Activated CD4-positive, alpha-beta memory T cell treated with anti-CD3 and anti-CD28 coated beads for 36 hours (primary cell): ENCODE measurements at regions not wholly inside any gene's neighbourhood (a gene's known extent, or its start where the extent isn't known, plus 50 kb on each side); places are given as distances from the start of the nearest gene placed in this dataset.
"Not testable (repeated sequence)": the region's sequence is repeated elsewhere in the genome, so short reads cannot be mapped to it uniquely, and the experiment has no call there.

Experiments used
- CTCF ChIA-PET: fragments of 350-600 bp; sonication (Branson Sonifier 250); formaldehyde crosslinking; loops from one replicate; lab custom pipeline; 2021; ENCODE audit warnings: antibody characterized with exemption, inconsistent platforms; lab: Charles Lee
- POLR2A ChIA-PET: fragments of 350-600 bp; sonication (Branson Sonifier 250); formaldehyde crosslinking; loops from one replicate; lab custom pipeline; 2021; ENCODE audit warnings: antibody characterized with exemption; lab: Charles Lee
- DNase-seq: peaks from one replicate; pipeline ENCODE4 v3.0.0-alpha.2; 2020
- H3K27ac Mint-ChIP-seq: one replicate; pipeline ENCODE4 v1.8.0; 2021; ENCODE audit warnings: mixed read lengths
- H3K27me3 Mint-ChIP-seq: one replicate; pipeline ENCODE4 v1.8.0; 2021; ENCODE audit warnings: mixed read lengths
- H3K36me3 Mint-ChIP-seq: one replicate; pipeline ENCODE4 v1.8.0; 2021; ENCODE audit warnings: mixed read lengths
- H3K4me1 Mint-ChIP-seq: one replicate; pipeline ENCODE4 v1.8.0; 2021; ENCODE audit warnings: low read depth, mixed read lengths
- H3K4me3 Mint-ChIP-seq: one replicate; pipeline ENCODE4 v1.8.0; 2021; ENCODE audit warnings: mild to moderate bottlenecking, mixed read lengths
- H3K9me3 Mint-ChIP-seq: one replicate; pipeline ENCODE4 v1.8.0; 2021; ENCODE audit warnings: mixed read lengths
- intact Hi-C: fragments of 100-400 bp; cut with micrococcal nuclease; formaldehyde crosslinking; loops from one replicate; pipeline ENCODE4 v1.15.1; 2023

DNA sequence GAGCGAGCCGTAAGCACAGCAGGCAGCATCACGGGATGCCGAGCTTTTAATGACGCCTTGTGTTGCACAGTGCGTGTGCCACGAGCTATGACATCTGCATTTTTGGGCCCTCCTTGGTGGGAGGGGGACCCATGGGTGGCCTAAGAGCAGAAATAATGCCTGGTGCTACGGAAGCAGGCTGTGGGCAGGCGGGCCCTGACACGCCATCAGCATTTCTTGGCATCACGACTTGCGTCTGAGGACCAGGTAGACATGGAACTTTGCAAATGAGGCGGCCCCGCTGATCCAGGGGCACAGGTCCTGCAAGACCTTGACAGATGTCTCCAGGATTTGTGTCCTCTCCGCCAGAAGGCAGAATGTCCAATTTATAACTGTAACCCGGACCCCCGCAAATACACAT, 117.8 kb upstream of the RNF32 start:
- Mint-ChIP-seq H3K4me3 (no peak overlapping the region), H3K4me1 (no peaks in the 10 kb centered on the region), H3K27me3 (peaks cover 1% of the 10 kb centered on the region), H3K9me3 (no peaks in the 10 kb centered on the region), H3K36me3 (no peaks in the 10 kb centered on the region), H3K27ac (no peak overlapping the region)
- ChIA-PET POLR2A (no interaction called here), CTCF (no interaction called here)
- intact Hi-C loops: no loop called here
- DNase-seq: no peak

DNA sequence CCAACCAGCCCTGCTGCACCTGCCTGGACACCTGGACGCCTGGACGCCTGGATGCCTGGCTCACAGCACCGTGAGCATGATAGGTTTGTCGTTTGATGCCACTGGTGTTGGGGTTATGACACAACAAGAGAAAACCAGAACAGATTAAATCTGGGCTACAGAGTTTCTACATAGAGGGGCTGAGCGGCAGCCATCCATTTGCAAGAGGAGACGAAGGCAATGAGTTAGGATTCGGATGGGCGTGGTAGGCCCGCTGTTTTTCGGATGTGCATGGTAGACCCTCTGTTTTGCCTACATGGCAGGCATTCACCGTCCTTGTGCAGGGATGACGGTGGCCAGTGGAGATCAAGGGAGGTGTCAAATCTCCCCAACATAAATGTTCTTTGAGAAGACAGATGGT, 121.5 kb upstream of the RNF32 start:
- intact Hi-C loops: no loop called here
- H3K4me3 Mint-ChIP-seq: no peak overlapping the region

DNA sequence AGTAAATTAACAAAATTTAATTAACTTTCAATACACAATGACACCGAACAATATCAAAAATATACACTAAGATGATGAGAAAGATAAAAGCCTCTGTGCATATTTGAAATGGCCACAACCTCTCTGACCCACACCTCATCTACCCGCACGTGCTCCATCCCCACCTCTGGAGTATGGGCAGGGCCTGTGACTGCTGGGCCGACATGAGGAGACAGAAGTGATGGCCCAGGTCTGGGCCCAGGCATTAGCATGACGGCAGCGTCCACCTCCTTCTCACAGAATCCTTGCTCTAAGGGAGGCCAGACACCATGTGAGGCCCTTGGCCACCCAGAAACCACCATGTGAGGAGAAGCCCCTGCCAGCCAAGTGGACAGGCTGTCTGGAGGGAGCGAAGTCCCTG, 122.1 kb upstream of the RNF32 start:
- ChIA-PET CTCF (no interaction called here), POLR2A (no interaction called here)
- Mint-ChIP-seq H3K4me1 (no peaks in the 10 kb centered on the region), H3K36me3 (no peaks in the 10 kb centered on the region), H3K9me3 (peaks cover 4% of the 10 kb centered on the region), H3K27ac (no peak overlapping the region), H3K4me3 (no peak overlapping the region), H3K27me3 (peaks cover 8% of the 10 kb centered on the region)
- no peak for DNase-seq
- intact Hi-C loops: no loop called here

More for the DNA sequence above, 121.5 kb upstream of the RNF32 start:
- Mint-ChIP-seq H3K36me3 (no peaks in the 10 kb centered on the region), H3K4me1 (no peaks in the 10 kb centered on the region), H3K27ac (no peak overlapping the region), H3K27me3 (peaks cover 8% of the 10 kb centered on the region), H3K9me3 (peaks cover 4% of the 10 kb centered on the region)
- CTCF ChIA-PET: no interaction called here
- POLR2A ChIA-PET: no interaction called here
- DNase-seq: no peak

DNA sequence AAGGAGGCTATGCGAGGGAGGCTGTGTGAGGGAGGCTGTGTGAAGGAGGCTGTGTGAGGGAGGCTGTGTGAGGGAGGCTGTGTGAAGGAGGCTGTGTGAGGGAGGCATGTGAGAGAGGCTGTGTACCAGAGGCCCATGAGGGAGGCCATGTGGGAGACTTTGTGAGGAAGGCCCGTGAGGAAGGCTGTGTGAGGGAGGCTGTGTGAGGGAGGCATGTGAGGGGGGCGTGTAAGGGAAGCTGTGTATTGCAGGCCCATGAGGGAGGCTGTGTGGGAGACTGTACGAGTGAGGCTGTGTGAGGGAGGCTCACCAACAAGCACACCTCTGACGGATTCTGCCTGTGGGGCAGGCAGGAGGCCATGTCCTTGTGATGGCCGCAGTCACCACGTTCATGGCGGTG, 122.7 kb upstream of the RNF32 start:
- intact Hi-C loops, CTCF ChIA-PET, POLR2A ChIA-PET: not testable (repeated sequence)

DNA sequence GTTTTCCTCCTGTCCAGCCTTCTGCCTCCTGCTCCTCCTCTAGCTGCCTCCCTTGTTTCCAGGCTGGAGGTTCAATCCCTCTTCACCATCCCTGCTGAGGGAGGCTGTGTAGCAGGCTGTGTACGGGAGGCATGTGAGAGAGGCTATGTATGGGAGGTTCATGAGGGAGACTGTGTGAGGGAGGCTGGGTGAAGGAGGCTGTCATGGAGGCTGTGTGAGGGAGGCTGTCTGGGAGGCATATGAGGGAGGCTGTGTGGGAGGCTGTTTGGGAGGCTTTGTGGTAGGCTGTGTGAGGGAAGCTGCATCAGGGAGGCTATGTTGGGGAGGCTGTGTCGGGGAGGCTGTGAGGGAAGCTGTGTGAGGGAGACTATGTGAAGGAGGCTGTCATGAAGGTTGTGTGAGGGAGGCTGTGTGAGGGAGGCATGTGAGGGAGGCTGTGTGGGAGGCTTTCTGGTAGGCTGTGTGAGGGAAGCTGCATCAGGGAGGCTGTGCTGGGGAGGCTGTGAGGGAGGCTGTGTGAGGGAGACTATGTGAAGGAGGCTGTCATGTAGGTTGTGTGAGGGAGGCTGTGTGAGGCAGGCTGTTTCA, 123.7 kb upstream of the RNF32 start:
- H3K9me3 Mint-ChIP-seq: peaks cover 4% of the 10 kb centered on the region
- ChIA-PET CTCF (no interaction called here), POLR2A (no interaction called here)
- H3K27ac Mint-ChIP-seq: no peak overlapping the region
- no peak for DNase-seq
- intact Hi-C loops: no loop called here
- no peaks in the 10 kb centered on the region for H3K36me3 Mint-ChIP-seq
- no peaks in the 10 kb centered on the region for H3K4me1 Mint-ChIP-seq
- H3K4me3 Mint-ChIP-seq: no peak overlapping the region
- H3K27me3 Mint-ChIP-seq: peaks cover 8% of the 10 kb centered on the region

More for the DNA sequence above, 122.7 kb upstream of the RNF32 start:
- H3K9me3 Mint-ChIP-seq, H3K36me3 Mint-ChIP-seq, DNase-seq, H3K27me3 Mint-ChIP-seq, H3K27ac Mint-ChIP-seq, H3K4me1 Mint-ChIP-seq, H3K4me3 Mint-ChIP-seq: not testable (repeated sequence)

DNA sequence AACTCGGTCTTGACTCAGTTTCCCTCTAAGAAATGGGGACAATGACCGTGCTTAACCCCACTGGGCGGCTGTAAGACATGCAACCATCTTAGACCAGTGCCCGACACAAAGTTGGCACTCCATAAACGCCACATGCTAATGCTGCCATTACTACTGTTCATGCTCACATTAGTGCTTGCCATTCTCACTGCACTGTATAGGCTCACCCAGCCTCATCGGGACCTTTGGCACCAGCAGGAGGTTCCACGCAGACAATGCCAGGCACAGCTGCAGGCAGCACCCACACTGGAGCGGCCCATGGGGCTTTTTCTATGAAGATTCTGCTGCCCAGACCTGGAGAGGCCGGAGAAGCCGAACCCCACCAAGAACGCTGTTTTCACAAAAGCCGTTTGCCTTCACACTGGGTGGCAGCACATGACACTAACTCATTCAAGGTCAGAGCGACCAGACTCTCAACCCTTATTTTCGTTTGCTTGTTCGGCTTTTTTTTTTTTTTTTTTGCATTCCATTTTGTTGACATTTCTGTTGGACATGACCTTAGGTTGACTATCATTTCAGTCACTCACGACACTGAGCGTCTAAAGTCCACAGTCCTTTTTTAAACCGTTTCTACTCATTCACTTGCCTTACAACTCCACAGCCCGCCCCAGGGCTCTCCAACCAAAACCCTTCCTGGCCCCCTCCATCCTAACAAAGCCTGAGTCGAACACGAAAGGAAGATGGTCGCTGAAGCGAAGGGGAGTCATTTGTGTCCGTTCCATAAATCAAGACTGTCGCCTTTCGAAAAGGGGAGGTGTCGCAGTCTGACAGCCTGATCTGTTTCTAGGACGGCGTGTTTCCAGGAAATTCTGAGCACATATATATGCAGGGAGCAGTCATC, 124.4 kb upstream of the RNF32 start:
- H3K9me3 Mint-ChIP-seq: peaks cover 9% of the 10 kb centered on the region
- peaks cover 8% of the 10 kb centered on the region for H3K27me3 Mint-ChIP-seq
- no peak overlapping the region for H3K27ac Mint-ChIP-seq
- H3K36me3 Mint-ChIP-seq: no peaks in the 10 kb centered on the region
- ChIA-PET POLR2A (no interaction called here), CTCF (no interaction called here)
- intact Hi-C loops: no loop called here
- no peak overlapping the region for H3K4me3 Mint-ChIP-seq
- no peak for DNase-seq
- no peaks in the 10 kb centered on the region for H3K4me1 Mint-ChIP-seq

DNA sequence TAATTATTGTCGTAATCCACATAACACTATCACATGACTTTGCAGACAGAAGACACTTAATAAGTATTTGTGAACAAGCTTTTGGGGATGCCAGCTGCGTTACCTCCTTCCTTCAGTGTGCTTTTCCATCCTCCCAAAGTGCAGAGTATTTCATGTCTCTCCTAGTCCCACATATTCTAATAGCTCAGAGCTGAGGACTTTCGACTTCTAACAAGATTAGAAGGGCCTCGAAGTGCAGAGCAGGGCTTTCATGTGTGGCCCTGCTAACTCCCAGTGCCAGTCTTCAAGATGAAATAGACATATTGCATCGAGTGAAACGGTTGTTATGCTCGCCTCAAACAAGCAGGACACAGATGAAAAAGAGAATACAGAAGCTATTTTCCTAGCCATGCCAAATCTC, 125.7 kb upstream of the RNF32 start:
- H3K9me3 Mint-ChIP-seq: peaks cover 20% of the 10 kb centered on the region
- intact Hi-C loops: no loop called here
- no peaks in the 10 kb centered on the region for H3K36me3 Mint-ChIP-seq
- POLR2A ChIA-PET: no interaction called here
- no peak for DNase-seq
- no peak overlapping the region for H3K27ac Mint-ChIP-seq
- CTCF ChIA-PET: no interaction called here
- H3K4me1 Mint-ChIP-seq: no peaks in the 10 kb centered on the region
- H3K4me3 Mint-ChIP-seq: no peak overlapping the region
- peaks cover 6% of the 10 kb centered on the region for H3K27me3 Mint-ChIP-seq

DNA sequence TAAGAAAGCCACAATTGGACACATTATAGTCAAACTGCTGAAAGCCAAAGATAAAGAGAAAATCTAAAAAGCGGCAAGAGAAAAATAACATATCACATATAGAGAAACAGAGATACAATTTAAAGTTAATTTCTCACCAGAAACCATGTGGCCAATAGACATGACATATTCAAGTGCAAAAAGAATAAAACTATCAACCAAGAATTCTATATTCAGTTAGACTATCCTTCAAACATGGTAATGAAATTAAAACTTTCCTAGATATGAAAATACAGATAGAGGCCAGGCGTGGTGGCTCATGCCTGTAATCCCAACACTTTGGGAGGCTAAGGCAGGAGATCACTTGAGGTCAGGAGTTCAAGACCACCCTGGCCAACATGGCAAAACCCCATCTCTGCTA, 129.1 kb upstream of the RNF32 start:
- Mint-ChIP-seq H3K9me3 (peaks cover 29% of the 10 kb centered on the region), H3K4me1 (no peaks in the 10 kb centered on the region), H3K36me3 (peaks cover 2% of the 10 kb centered on the region), H3K27ac (no peak overlapping the region), H3K4me3 (no peak overlapping the region), H3K27me3 (peaks cover 9% of the 10 kb centered on the region)
- intact Hi-C loops: no loop called here
- ChIA-PET POLR2A (no interaction called here), CTCF (no interaction called here)
- DNase-seq: no peak

DNA sequence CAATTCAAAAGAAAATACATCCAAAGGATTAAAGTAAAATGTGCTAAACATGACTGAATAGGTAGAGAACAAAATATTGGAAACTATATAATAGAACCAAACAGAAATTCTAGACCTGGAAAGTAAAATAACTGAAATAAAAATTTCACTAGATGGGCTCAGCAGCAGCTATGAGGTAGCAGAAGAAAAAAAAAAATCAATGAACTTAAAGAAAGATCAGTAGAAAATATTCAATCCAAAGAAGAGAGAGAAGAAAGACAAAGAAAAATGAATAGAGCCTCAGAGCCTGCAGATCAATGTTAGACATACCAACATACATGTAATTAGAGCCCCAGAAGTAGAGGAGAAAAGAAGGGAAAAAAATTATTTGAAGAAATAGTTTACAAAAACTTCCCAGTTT, 129.6 kb upstream of the RNF32 start:
- intact Hi-C loops: no loop called here
- Mint-ChIP-seq H3K27ac (no peak overlapping the region), H3K36me3 (peaks cover 2% of the 10 kb centered on the region), H3K9me3 (peaks cover 29% of the 10 kb centered on the region), H3K4me3 (no peak overlapping the region), H3K4me1 (no peaks in the 10 kb centered on the region), H3K27me3 (peaks cover 10% of the 10 kb centered on the region)
- DNase-seq: no peak
- ChIA-PET CTCF (no interaction called here), POLR2A (no interaction called here)

DNA sequence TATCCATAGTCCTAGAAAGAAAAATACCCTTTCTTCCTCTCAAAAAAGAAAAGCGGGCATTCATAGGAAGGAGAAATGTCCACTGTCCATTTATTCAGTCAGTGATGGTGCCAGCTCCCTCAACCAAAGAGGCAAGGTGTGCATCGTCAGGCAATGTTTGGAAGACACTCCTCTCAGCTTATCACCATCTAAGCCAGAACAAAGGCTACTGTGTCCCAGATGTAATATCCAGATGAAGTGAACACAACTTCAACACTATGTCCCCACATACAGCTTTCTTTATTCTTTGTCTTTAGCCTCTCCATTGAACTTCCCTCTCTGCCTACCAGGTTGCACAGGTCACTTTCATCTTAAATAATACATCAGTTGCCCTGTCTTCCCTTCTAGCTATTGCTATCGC, 131.4 kb upstream of the RNF32 start:
- peaks cover 4% of the 10 kb centered on the region for H3K27me3 Mint-ChIP-seq
- H3K36me3 Mint-ChIP-seq: peaks cover 2% of the 10 kb centered on the region
- CTCF ChIA-PET: no interaction called here
- no peaks in the 10 kb centered on the region for H3K4me1 Mint-ChIP-seq
- POLR2A ChIA-PET: no interaction called here
- H3K27ac Mint-ChIP-seq: no peak overlapping the region
- no peak overlapping the region for H3K4me3 Mint-ChIP-seq
- no peak for DNase-seq
- peaks cover 29% of the 10 kb centered on the region for H3K9me3 Mint-ChIP-seq
- intact Hi-C loops: no loop called here

DNA sequence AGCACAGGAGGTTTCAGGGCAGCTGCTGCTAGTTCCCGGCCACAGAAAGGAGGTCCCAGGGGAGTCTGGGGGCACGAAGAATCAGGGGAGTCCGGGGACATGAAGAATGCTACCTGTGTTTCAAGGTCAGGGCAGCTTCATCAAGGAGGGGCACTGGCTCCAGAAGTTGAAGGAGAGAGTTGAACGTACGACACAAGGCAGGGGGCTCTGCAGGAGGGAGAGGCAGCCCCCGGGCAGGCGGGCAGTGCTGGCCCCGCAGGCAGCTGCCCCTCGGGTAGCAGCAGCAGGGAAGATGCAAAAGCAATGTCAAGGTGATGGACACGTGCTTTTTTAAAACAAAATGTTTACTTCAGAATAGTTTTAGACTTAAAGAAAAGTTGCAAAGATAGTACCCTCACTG, 134.7 kb upstream of the RNF32 start:
- Mint-ChIP-seq H3K27me3 (peaks cover 4% of the 10 kb centered on the region), H3K9me3 (peaks cover 22% of the 10 kb centered on the region), H3K27ac (no peak overlapping the region), H3K4me3 (no peak overlapping the region), H3K4me1 (no peaks in the 10 kb centered on the region), H3K36me3 (peaks cover 2% of the 10 kb centered on the region)
- DNase-seq: no peak
- ChIA-PET POLR2A (no interaction called here), CTCF (no interaction called here)
- intact Hi-C loops: no loop called here

DNA sequence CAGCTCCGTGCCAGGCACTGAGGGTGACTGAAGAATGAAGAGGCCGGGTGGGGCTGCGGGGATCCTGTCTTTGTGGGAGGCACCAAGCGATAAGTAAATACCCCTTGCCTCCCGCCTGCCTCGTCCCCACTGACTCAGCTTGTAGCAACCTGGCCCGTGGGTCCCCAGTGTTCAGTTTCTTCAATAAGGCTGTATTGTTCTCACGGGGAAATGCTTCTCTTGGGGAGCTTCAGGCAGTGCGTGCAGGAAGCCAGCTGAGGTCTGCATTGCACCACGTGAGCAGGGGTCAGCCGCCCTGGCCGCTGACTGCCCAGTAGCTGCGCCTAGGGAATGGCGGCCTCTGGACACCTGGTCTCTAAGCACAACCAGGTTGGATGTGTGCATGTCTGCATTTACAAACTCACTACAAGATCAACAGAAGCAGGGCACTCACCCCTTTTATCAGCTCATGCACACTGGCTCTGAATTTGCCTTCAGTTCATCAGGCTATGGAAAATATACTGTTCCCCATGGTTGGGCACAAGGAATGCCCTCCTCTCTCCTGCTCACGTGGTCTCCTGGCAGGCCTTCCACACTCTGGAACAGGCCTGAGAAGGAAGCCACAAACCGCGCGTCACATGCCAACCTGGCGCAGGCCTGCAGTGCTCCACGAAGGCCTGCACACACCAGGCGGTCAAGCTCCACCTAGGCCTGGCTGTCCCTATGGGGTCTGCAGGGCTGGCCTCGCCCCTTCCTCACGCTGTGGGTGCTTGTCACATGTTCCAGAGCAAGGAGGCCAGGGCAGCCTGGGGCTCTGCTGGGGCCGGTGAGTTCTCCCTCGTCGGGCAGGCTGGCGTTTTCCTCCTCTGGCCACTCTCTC, 135.7 kb upstream of the RNF32 start:
- intact Hi-C loops: no loop called here
- peaks cover 4% of the 10 kb centered on the region for H3K27me3 Mint-ChIP-seq
- H3K27ac Mint-ChIP-seq: no peak overlapping the region
- H3K9me3 Mint-ChIP-seq: peaks cover 13% of the 10 kb centered on the region
- ChIA-PET POLR2A (no interaction called here), CTCF (no interaction called here)
- H3K4me1 Mint-ChIP-seq: no peaks in the 10 kb centered on the region
- peaks cover 2% of the 10 kb centered on the region for H3K36me3 Mint-ChIP-seq
- DNase-seq: no peak
- no peak overlapping the region for H3K4me3 Mint-ChIP-seq
